Epithelial cell of esophagus (primary cell): ENCODE measurements at regions not wholly inside any gene's neighbourhood (a gene's known extent, or its start where the extent isn't known, plus 50 kb on each side); places are given as distances from the start of the nearest gene placed in this dataset.
A peak's percentile ranks its signal among the peaks of the same experiment; 100 is the strongest.

Experiments
- DNase-seq: peaks from one replicate; pipeline ENCODE4 v3.0.0; 2010; ENCODE audit warnings: low read depth
- H3K4me3 ChIP-seq: 2 replicates; pipeline ENCODE4 v1.5.1; 2011; ENCODE audit warnings: mild to moderate bottlenecking, low read length, control low read depth
- CTCF ChIP-seq: IDR thresholded peaks from 2 replicates; pipeline ENCODE4 v1.5.1; 2011; ENCODE audit warnings: low read depth, mild to moderate bottlenecking, low read length, control low read depth, inconsistent platforms; ENCODE audit not compliant: insufficient read depth; ENCODE audit errors: missing control alignments

GRCh38 chr11:27783701-27784355, 83.6 kb upstream of the BDNF start:
- no peak overlapping the region for H3K4me3 ChIP-seq
- no peak for DNase-seq
- TF ChIP-seq CTCF = no peak

- DNase-seq = no peak
- no peak for TF ChIP-seq CTCF
- no peak overlapping the region for H3K4me3 ChIP-seq
Measured at GRCh38 chr11:27777033-27777432, 76.8 kb upstream of the BDNF start.

- H3K4me3 ChIP-seq = no peak overlapping the region
- TF ChIP-seq CTCF = no peak
- DNase-seq = no peak
Measured at GRCh38 chr11:27773884-27774283, 73.6 kb upstream of the BDNF start.

- DNase-seq = no peak
- no peak overlapping the region for H3K4me3 ChIP-seq
- TF ChIP-seq CTCF = no peak
Measured at GRCh38 chr11:27771516-27771915, 71.3 kb upstream of the BDNF start.

- DNase-seq = peak; percentile 90
- TF ChIP-seq CTCF = no peak
- H3K4me3 ChIP-seq = no peak overlapping the region
Measured at GRCh38 chr11:27770576-27770975, 70.3 kb upstream of the BDNF start.

GRCh38 chr11:27763736-27764135, 63.5 kb upstream of the BDNF start:
- DNase-seq = no peak
- no peak for TF ChIP-seq CTCF
- H3K4me3 ChIP-seq = no peak overlapping the region

GRCh38 chr11:27761356-27761755, 61.1 kb upstream of the BDNF start:
- H3K4me3 ChIP-seq = no peak overlapping the region
- no peak for TF ChIP-seq CTCF
- DNase-seq = no peak
